ENCODE measurements at regions not wholly inside any gene's neighbourhood (a gene's known extent, or its start where the extent isn't known, plus 50 kb on each side); places are given as distances from the start of the nearest gene placed in this dataset.

DNA sequence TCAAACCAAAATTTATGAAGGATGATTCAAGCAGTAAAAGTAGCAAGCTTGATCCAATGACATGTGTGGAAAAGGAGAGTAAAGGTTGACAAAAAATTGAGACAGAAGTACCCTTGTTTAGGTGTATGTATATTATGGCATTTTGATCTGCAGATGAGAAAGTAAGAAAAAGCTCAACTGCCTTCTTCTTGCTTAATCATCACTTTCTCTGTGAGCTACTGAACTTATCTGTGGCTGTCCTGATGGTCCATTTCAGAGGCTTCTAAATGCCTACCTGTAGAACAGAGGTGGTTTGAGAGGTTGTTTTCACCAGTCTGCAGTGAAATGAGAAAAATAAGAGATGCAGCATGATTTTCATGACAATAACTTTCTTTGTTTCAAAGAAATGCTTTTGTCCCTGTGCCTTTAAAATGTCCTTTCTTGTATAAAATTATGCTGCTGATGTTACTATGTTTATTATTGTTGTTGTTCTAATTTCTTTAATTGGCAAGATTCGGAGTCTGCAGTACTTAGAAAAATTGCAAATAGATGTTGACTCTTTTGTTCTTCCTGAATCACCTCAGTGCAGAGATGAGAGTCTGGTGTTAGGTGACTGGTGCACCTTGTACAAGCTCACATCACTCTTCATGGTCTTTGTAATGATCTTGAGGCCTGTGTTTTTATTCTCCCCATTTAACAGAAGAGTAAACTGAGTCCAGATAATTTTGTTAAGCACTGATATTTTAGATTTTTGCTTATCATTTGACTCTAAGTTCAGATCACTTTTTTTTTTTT is 821.9 kb downstream of the VRK1 start:
- TF ChIP-seq, protein P1, sequence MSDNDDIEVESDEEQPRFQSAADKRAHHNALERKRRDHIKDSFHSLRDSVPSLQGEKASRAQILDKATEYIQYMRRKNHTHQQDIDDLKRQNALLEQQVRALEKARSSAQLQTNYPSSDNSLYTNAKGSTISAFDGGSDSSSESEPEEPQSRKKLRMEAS (IDR thresholded peaks at IDR 0.05; ENCODE audit: low read depth, low read length), result no peak
- TF ChIP-seq, protein P2, sequence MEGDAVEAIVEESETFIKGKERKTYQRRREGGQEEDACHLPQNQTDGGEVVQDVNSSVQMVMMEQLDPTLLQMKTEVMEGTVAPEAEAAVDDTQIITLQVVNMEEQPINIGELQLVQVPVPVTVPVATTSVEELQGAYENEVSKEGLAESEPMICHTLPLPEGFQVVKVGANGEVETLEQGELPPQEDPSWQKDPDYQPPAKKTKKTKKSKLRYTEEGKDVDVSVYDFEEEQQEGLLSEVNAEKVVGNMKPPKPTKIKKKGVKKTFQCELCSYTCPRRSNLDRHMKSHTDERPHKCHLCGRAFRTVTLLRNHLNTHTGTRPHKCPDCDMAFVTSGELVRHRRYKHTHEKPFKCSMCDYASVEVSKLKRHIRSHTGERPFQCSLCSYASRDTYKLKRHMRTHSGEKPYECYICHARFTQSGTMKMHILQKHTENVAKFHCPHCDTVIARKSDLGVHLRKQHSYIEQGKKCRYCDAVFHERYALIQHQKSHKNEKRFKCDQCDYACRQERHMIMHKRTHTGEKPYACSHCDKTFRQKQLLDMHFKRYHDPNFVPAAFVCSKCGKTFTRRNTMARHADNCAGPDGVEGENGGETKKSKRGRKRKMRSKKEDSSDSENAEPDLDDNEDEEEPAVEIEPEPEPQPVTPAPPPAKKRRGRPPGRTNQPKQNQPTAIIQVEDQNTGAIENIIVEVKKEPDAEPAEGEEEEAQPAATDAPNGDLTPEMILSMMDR (IDR thresholded peaks at IDR 0.05; ENCODE audit: low read depth, low read length), result no peak

Data from NB4 (cell line).